Hepatocyte (in vitro differentiated cells): ENCODE measurements at regions not wholly inside any gene's neighbourhood (a gene's known extent, or its start where the extent isn't known, plus 50 kb on each side); places are given as distances from the start of the nearest gene placed in this dataset.

Experiments used
- CTCF ChIP-seq: fragments of 200-600 bp; sonication (generic); IDR thresholded peaks from 2 replicates; pipeline ENCODE4 v1.5.1; 2016; ENCODE audit warnings: antibody characterized with exemption, mild to moderate bottlenecking; ENCODE audit not compliant: poor library complexity
- EZH2 ChIP-seq: fragments of 200-600 bp; sonication (generic); IDR thresholded peaks from 2 replicates; pipeline ENCODE4 v1.6.1; 2016; ENCODE audit warnings: antibody characterized with exemption, mild to moderate bottlenecking, borderline replicate concordance

DNA sequence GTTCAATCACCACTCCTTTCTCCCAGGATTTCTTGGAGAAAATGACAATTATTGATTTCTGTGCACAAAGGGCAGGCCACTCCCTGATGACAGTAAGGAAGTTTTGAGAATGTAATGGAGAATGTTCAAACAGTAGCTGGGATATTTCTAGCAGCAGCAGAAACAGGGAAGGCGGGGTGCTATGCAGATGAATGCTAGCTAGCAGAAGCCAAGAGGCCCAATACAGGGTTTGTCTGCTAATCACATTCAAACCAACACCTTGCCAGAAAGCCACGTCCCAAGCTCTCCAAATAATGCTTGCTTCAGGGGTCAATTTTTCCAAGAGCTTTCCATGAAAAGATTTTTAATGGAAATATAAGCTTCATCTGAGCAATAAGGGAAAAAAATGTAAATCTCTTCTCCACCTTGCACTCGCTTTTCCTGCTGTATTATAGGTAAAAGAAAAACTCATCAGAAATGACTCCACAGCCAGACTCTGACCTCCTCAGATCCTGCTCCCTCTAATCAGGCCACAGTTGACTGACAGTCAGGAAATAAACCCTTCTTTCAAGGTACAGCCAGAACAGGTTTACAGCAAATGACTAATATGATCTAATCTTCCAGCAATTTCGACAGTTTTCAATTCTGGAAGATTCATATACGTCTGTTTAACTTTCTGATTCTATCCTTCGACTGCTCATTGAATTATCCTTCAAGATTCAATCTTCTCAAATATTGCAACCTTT, 84.7 kb upstream of the PCDH19 start:
- TF ChIP-seq CTCF (no peak), EZH2 (no peak)
